ENCODE measurements at regions not wholly inside any gene's neighbourhood (a gene's known extent, or its start where the extent isn't known, plus 50 kb on each side); places are given as distances from the start of the nearest gene placed in this dataset.

- H3K4me3 ChIP-seq (replicated peaks; ENCODE audit: low read depth, low read length), result no peak overlapping the region
- no peak for DNase-seq (ENCODE audit: extremely low read depth, insufficient read length)
- TF ChIP-seq CTCF (IDR thresholded peaks at IDR 0.05; ENCODE audit: insufficient read depth, low read length, poor library complexity, severe bottlenecking), result no peak
- H3K27me3 ChIP-seq (replicated peaks; ENCODE audit: control insufficient read depth, insufficient read depth, low read length), result no peaks in the 10 kb centered on the region
- H3K36me3 ChIP-seq (ENCODE audit: control insufficient read depth, insufficient read depth, low read length), result no peaks in the 10 kb centered on the region
These were observed 50.9 kb upstream of the ZNF354B start for GRCh38 chr5:178808886-178809285.

- DNase-seq (ENCODE audit: extremely low read depth, insufficient read length), result no peak
- Histone ChIP-seq H3K36me3 (ENCODE audit: control insufficient read depth, insufficient read depth, low read length) (no peaks in the 10 kb centered on the region), H3K4me3 (replicated peaks; ENCODE audit: low read depth, low read length) (no peak overlapping the region), H3K27me3 (replicated peaks; ENCODE audit: control insufficient read depth, insufficient read depth, low read length) (no peaks in the 10 kb centered on the region)
- TF ChIP-seq CTCF (IDR thresholded peaks at IDR 0.05; ENCODE audit: insufficient read depth, low read length, poor library complexity, severe bottlenecking), result no peak
These were observed 58.7 kb upstream of the ZNF354B start for GRCh38 chr5:178801021-178801420.

GRCh38 chr5:178797546-178798440 is 62.0 kb upstream of the ZNF354B start:
- no peak for DNase-seq (ENCODE audit: extremely low read depth, insufficient read length)
- no peak overlapping the region for H3K4me3 ChIP-seq (replicated peaks; ENCODE audit: low read depth, low read length)
- H3K36me3 ChIP-seq (ENCODE audit: control insufficient read depth, insufficient read depth, low read length), result no peaks in the 10 kb centered on the region
- no peak for TF ChIP-seq CTCF (IDR thresholded peaks at IDR 0.05; ENCODE audit: insufficient read depth, low read length, poor library complexity, severe bottlenecking)
- H3K27me3 ChIP-seq (replicated peaks; ENCODE audit: control insufficient read depth, insufficient read depth, low read length), result no peaks in the 10 kb centered on the region

GRCh38 chr5:178797101-178797521 is 62.6 kb upstream of the ZNF354B start:
- H3K36me3 ChIP-seq (ENCODE audit: control insufficient read depth, insufficient read depth, low read length), result no peaks in the 10 kb centered on the region
- DNase-seq (ENCODE audit: extremely low read depth, insufficient read length), result peak; percentile 28
- H3K27me3 ChIP-seq (replicated peaks; ENCODE audit: control insufficient read depth, insufficient read depth, low read length), result no peaks in the 10 kb centered on the region
- H3K4me3 ChIP-seq (replicated peaks; ENCODE audit: low read depth, low read length), result no peak overlapping the region
- TF ChIP-seq CTCF (IDR thresholded peaks at IDR 0.05; ENCODE audit: insufficient read depth, low read length, poor library complexity, severe bottlenecking), result no peak

GRCh38 chr5:178796165-178796945 is 63.4 kb upstream of the ZNF354B start:
- TF ChIP-seq CTCF (IDR thresholded peaks at IDR 0.05; ENCODE audit: insufficient read depth, low read length, poor library complexity, severe bottlenecking), result no peak
- Histone ChIP-seq H3K36me3 (ENCODE audit: control insufficient read depth, insufficient read depth, low read length) (no peaks in the 10 kb centered on the region), H3K27me3 (replicated peaks; ENCODE audit: control insufficient read depth, insufficient read depth, low read length) (no peaks in the 10 kb centered on the region), H3K4me3 (replicated peaks; ENCODE audit: low read depth, low read length) (no peak overlapping the region)
- DNase-seq (ENCODE audit: extremely low read depth, insufficient read length), result no peak

Data from GM06990 (cell line).